Liver (tissue), 8 donors: ENCODE measurements at regions not wholly inside any gene's neighbourhood (a gene's known extent, or its start where the extent isn't known, plus 50 kb on each side); places are given as distances from the start of the nearest gene placed in this dataset.

Experiments
- DNase-seq: peaks from one replicate; pipeline ENCODE4 v3.0.0-alpha.2; 2017; ENCODE audit warnings: low spot score
- H3K27ac ChIP-seq, 2 donors: one replicate each; pipeline ENCODE4 v1.7.0; 2013; ENCODE audit warnings: inconsistent platforms in 2 of 2, low read length in 2 of 2, control low read depth in 1 of 2, low read depth in 1 of 2, mild to moderate bottlenecking in 1 of 2
- H3K27me3 ChIP-seq, 4 donors: one replicate each; pipeline versions ENCODE4 v1.6.1 to v1.7.0; 2013; ENCODE audit warnings: low read length in 3 of 4, inconsistent platforms in 1 of 4, mild to moderate bottlenecking in 1 of 4, moderate library complexity in 1 of 4; ENCODE audit not compliant: control insufficient read depth in 4 of 4, insufficient read depth in 4 of 4
- H3K36me3 ChIP-seq, 4 donors: one replicate each; pipeline versions ENCODE4 v1.6.1 to v1.7.0; 2013; ENCODE audit warnings: low read length in 3 of 4, mild to moderate bottlenecking in 3 of 4, low read depth in 1 of 4, moderate library complexity in 1 of 4; ENCODE audit not compliant: control insufficient read depth in 4 of 4, insufficient read depth in 3 of 4
- H3K4me1 ChIP-seq, 4 donors: one replicate each; pipeline versions ENCODE4 v1.6.1 to v1.7.0; 2013; ENCODE audit warnings: low read length in 3 of 4, mild to moderate bottlenecking in 3 of 4, moderate library complexity in 1 of 4; ENCODE audit not compliant: control insufficient read depth in 4 of 4, insufficient read depth in 4 of 4
- H3K4me3 ChIP-seq, 3 donors: one replicate each; pipeline versions ENCODE4 v1.6.1 to v1.7.0; 2013; ENCODE audit warnings: low read length in 3 of 3, control low read depth in 1 of 3, low read depth in 1 of 3, mild to moderate bottlenecking in 1 of 3
- H3K9ac ChIP-seq, 2 donors: one replicate each; pipeline ENCODE4 v1.7.0; 2013; ENCODE audit warnings: low read length in 2 of 2, mild to moderate bottlenecking in 2 of 2, moderate library complexity in 2 of 2, control low read depth in 1 of 2, low read depth in 1 of 2
- H3K9me3 ChIP-seq, 4 donors: one replicate each; pipeline versions ENCODE4 v1.6.1 to v1.7.0; 2013; ENCODE audit warnings: low read length in 3 of 4; ENCODE audit not compliant: control insufficient read depth in 4 of 4
- ATF3 ChIP-seq: IDR thresholded peaks from 2 replicates; pipeline ENCODE4 v1.6.1; 2016; ENCODE audit warnings: antibody characterized with exemption
- CTCF ChIP-seq: fragments of 150-350 bp; IDR thresholded peaks from 2 replicates; pipeline ENCODE4 v1.5.1; 2017; ENCODE audit warnings: improper control_type of control experiment, low read depth, low read length; ENCODE audit not compliant: missing input control
- EGR1 ChIP-seq, 2 donors: IDR thresholded peaks; 2 replicates each; pipeline ENCODE4 v1.6.1; 2016 to 2018; ENCODE audit warnings: antibody characterized with exemption in 2 of 2, low read depth in 2 of 2
- FOXA1 ChIP-seq: IDR thresholded peaks from 2 replicates; pipeline ENCODE4 v1.6.1; 2016; ENCODE audit warnings: antibody characterized with exemption
- FOXA2 ChIP-seq: IDR thresholded peaks from 2 replicates; pipeline ENCODE4 v1.6.1; 2016; ENCODE audit warnings: antibody characterized with exemption
- GABPA ChIP-seq, 2 donors: IDR thresholded peaks in 1 of 2; conservative IDR thresholded peaks in 1 of 2; 2 replicates each; pipeline ENCODE4 v1.6.1; 2016; ENCODE audit warnings: antibody characterized with exemption in 2 of 2, mild to moderate bottlenecking in 1 of 2, moderate library complexity in 1 of 2
- HNF4A ChIP-seq, 2 donors: conservative IDR thresholded peaks; 2 replicates each; pipeline ENCODE4 v1.6.1; 2016; ENCODE audit warnings: antibody characterized with exemption in 2 of 2, mild to moderate bottlenecking in 2 of 2
- HNF4G ChIP-seq: IDR thresholded peaks from 2 replicates; pipeline ENCODE4 v1.6.1; 2016; ENCODE audit warnings: antibody characterized with exemption
- MAX ChIP-seq: IDR thresholded peaks from 2 replicates; pipeline ENCODE4 v1.6.1; 2016; ENCODE audit warnings: antibody characterized with exemption
- REST ChIP-seq: IDR thresholded peaks from 2 replicates; pipeline ENCODE4 v1.6.1; 2016; ENCODE audit warnings: antibody characterized with exemption, mild to moderate bottlenecking
- RXRA ChIP-seq, 2 donors: IDR thresholded peaks; 2 replicates each; pipeline ENCODE4 v1.6.1; 2017 to 2018; ENCODE audit warnings: antibody characterized with exemption in 2 of 2, mild to moderate bottlenecking in 1 of 2
- SP1 ChIP-seq: IDR thresholded peaks from 2 replicates; pipeline ENCODE4 v1.6.1; 2018; ENCODE audit warnings: antibody characterized with exemption, mild to moderate bottlenecking
- TAF1 ChIP-seq: conservative IDR thresholded peaks from 2 replicates; pipeline ENCODE4 v1.6.1; 2016; ENCODE audit warnings: antibody characterized with exemption, mild to moderate bottlenecking
- YY1 ChIP-seq: IDR thresholded peaks from 2 replicates; pipeline ENCODE4 v1.6.1; 2016; ENCODE audit warnings: antibody characterized with exemption, mild to moderate bottlenecking
- ZBTB33 ChIP-seq: IDR thresholded peaks from 2 replicates; pipeline ENCODE4 v1.6.1; 2016; ENCODE audit warnings: antibody characterized with exemption
- WGBS: extraction: QIAGEN DNeasy Blood & Tissue Kit; methylation state at CpG from one replicate; pipeline ENCODE4 v1.1.7; 2013; 5-methylcytosine and 5-hydroxymethylcytosine counted together
- donor health status: healthy.
- donor health status: healthy.
- donor health status: healthy.
- donor health status: healthy.
- donor health status: healthy.

- TF ChIP-seq MAX = no peak
Measured at GRCh38 chr2:60309336-60309735, 244.1 kb downstream of the BCL11A start (continued).

- WGBS = 46% methylated on average over 5 of the region's 5 CpGs
- DNase-seq = no peak
- TF ChIP-seq ATF3 (no peak), GABPA (IDR thresholded peaks at IDR 0.05 in 1 of 2, conservative IDR thresholded peaks at IDR 0.05 in 1 of 2) (no peak), CTCF (no peak), SP1 (no peak), TAF1 (no peak), REST (no peak), HNF4G (no peak), EGR1 (IDR thresholded peaks at IDR 0.05; ENCODE audit: low read depth in 2 of 2) (no peak), RXRA (IDR thresholded peaks at IDR 0.05) (no peak), FOXA2 (no peak), FOXA1 (no peak)
- no peaks in the 10 kb centered on the region for H3K9me3 ChIP-seq
- H3K27ac ChIP-seq = no peak overlapping the region
- H3K4me3 ChIP-seq = no peak overlapping the region
- H3K9ac ChIP-seq = no peak overlapping the region
- H3K4me1 ChIP-seq = no peaks in the 10 kb centered on the region
- no peaks in the 10 kb centered on the region for H3K36me3 ChIP-seq
- H3K27me3 ChIP-seq = no peaks in the 10 kb centered on the region
Measured at GRCh38 chr2:60306267-60306861, 247.1 kb downstream of the BCL11A start.

- no peak overlapping the region for H3K4me3 ChIP-seq
- no peak for DNase-seq
- H3K9ac ChIP-seq = no peak overlapping the region
- 68% methylated on average over 2 of the region's 2 CpGs for WGBS
- H3K27ac ChIP-seq = no peak overlapping the region
- no peaks in the 10 kb centered on the region for H3K9me3 ChIP-seq
- no peaks in the 10 kb centered on the region for H3K4me1 ChIP-seq
- H3K36me3 ChIP-seq = no peaks in the 10 kb centered on the region
- no peak for TF ChIP-seq ATF3
- TF ChIP-seq EGR1 (IDR thresholded peaks at IDR 0.05; ENCODE audit: low read depth in 2 of 2) = no peak
- TF ChIP-seq MAX = no peak
- TF ChIP-seq HNF4A (conservative IDR thresholded peaks at IDR 0.05) = no peak
- TF ChIP-seq RXRA (IDR thresholded peaks at IDR 0.05) = no peak
- no peak for TF ChIP-seq YY1
- no peak for TF ChIP-seq REST
- no peak for TF ChIP-seq ZBTB33
- H3K27me3 ChIP-seq = no peaks in the 10 kb centered on the region
Measured at GRCh38 chr2:60303680-60304079, 249.8 kb downstream of the BCL11A start.
